Muscle of arm (tissue), 1 donor: ENCODE measurements at regions not wholly inside any gene's neighbourhood (a gene's known extent, or its start where the extent isn't known, plus 50 kb on each side); places are given as distances from the start of the nearest gene placed in this dataset.
"Not testable (repeated sequence)": the region's sequence is repeated elsewhere in the genome, so short reads cannot be mapped to it uniquely, and the experiment has no call there.

Experiments
- DNase-seq: peaks from one replicate; pipeline ENCODE4 v3.0.0-alpha.2; 2013

DNA sequence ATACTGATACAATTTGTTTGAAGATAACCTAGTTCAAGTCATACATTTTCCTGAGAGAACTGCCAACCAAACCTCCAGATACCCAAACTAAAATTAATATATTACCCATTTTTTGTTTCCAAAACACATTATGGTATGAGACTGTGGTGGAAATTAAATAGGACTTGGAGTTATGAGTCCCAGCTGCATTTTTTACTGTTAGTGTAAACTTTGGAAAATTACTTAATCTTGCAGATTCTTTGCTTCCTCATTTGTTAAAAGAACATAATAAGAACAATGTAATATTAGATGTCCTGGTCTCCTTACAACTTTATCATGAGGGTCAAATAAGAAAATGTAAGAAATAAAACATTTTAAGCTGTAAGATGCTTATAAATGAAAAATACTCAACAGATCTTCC, 98.2 kb upstream of the TRIB2 start:
- DNase-seq: no peak

DNA sequence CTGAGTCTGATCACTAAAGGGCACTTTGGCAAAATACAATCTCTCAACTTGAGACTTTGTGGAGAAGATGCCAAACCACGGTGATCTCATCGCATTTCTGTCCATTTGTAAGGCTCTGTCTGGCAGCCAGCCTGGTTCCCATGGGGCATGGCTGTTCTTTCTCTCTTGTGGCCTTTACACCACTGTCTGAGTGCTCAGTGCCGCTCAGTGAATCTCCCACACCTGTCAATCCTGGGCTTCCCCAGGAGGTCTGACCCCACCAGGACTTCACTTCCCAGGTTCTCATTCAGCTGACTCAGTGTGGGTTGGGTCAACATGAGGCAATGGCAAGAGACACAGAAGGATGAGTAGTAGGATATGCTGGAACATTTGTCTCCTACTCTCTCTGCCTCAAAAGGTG, 96.8 kb upstream of the TRIB2 start:
- DNase-seq: no peak

DNA sequence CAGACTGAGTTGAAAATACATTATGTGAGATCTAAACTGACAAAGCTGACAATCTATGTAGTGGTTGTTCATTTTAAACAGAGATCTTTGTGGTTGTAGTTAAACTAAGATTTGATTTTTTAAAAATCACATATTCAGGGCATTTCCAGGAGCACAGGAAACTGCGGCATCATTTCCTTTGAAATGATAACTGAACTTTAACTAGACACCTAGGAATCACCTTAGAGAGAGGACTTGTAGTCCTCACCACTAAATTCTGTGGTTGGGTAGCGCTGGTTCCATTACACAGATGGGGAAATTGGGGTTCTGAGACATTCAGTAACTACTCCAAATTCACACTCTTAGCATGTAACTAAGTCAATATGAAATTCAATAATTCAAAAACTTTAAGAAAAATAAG, 96.0 kb upstream of the TRIB2 start:
- no peak for DNase-seq

DNA sequence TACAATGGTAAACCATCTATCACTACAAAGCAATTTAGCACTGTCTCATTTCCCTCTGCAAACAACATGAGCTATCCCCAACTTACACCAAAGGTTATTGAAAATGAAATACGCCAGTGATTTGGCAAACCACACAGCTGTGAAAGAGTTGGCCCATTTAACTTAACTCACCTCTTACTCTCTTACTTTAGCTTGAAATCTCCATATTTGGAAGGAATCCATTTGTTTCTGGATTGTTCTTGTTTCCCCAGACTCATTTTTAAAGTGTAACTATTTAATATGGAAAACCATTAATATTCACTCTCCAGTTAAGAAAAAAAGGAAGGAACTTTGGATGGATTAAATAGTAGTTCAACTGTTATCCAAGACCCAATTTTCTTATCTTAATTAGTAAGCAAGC, 93.7 kb upstream of the TRIB2 start:
- no peak for DNase-seq

DNA sequence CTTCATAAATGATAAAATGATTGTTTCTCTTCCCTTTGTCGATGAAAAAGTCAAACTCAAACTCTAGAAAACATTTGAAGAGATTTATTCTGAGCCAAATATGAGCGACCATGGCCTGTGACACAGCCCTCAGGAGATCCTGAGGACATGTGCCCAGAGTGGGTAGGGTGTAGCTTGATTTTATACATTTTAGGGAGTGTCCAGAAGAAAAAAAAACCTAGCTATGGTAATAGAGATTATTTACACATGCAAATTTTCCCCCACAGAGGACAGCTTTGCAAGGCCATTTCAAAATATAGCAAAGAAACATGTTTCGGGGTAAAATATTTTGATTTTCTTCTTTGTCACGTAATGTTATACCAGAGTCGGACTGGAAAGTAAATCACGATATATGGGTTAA, 92.4 kb upstream of the TRIB2 start:
- DNase-seq: no peak

DNA sequence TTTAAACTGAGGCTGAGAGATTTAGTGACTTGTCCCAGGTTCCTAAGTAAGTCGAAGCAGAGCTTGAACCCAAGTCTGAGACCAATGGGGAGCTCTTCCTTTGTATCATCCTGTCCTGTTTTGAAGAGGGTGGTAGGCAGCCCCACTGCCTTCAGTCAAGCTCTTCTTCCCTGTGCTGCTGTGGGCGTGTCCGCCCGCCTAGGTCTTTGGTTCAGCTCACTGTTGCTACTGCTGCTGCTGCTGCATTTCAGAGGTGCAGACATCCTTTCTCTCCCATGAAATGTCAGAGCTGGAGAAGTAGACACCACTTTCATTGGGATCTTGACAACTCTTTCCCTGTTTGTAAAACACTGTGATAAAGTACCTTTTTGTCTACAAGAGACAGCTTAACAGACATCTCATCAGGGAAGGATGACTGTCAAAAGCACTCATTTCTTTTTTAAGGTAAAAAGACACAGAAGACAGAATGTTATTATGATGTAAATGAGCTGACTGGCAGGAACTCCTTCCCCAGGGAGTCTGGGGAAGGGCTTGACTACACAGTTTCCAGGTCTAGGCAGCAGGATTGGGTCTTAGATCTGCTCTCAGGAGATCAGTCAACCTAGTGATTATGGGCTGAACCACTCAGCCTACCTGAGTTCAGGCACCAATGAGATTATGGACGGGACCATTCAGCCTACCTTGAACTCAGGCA, 91.7 kb upstream of the TRIB2 start:
- no peak for DNase-seq

DNA sequence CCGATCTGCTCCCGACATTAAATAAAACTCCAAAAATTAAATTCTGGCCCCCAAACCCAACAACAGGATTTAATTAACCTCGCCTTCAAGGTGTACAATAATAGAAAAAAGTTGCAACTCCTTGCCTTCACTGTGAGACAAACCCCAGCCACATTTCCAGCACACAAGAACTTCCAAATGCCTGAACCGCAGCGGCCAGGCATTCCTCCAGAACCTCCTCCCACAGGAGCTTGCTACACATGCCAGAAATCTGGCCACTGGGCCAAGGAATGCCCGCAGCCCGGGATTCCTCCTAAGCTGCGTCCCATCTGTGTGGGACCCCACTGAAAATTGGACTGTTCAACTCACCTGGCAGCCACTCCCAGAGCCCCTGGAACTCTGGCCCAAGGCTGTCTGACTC, 88.2 kb upstream of the TRIB2 start:
- DNase-seq: not testable (repeated sequence)

DNA sequence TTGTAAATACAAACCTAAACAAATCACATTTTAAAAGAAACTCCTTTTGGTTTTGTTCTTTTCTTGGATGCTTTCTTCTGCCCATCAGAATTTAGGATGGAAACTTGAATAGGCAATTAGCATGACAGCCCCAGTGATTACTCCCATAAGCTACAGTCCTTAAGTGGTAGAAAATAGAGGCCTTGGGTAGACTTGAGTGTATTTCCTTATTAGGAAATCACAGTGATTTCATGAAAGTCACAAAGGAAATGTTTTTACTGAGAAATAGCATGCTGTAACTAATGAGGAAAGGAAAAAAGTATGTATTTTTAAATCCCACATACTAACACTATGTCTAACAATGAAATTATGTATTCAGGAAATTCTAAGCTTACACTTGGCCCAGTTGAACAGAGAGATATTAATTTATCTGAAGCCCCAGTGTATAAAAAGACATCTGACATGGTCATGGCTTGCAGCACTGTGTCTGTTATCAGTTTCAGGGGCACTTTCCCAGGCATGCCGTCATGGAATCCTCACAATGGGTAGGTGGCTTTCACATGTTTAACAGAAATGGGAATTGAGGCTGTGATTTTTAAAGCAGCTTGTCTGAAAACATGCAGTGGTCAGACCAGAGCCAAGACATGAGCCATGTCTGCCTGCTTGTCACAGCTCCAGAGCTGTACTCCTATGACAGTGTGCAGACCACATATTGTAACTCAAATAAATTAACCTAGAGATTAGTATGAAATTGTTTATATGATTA, 79.7 kb upstream of the TRIB2 start:
- DNase-seq: peak; percentile 29

DNA sequence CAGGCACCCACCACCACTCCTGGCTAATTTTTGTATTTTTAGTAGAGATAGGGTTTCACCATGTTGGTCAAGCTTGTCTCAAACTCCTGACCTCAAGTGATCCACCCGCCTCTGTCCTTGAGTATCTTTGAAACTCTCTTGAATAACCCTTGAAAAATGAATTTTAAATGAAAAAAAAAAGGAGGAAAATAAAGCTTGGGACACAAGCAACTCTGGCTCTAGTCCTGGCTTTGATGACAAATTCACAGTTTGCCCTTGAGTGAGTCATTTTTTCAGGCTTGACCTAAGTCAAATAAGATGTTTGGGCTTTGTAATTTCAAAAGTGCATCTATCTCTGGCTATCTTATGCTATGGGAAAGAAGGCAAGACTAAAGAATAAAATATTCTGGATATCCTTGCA, 79.0 kb upstream of the TRIB2 start:
- DNase-seq: no peak

DNA sequence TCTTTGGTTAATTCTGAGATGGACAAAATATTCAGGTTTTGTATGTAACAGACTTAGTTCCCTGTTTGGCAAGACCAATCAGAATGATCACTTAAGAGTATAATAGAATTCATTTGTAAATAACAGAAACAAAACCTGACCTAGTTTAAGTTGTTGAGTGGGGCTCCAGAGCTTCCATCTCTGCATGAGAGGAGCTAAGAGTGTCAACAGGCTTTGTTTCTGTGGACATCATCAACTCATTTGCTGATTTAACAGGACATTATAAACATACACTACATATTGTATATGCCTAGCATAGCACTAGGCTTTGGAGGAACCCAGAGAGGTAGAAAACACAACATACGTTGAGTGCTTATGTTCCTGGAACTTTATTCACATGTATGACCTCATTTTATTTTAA, 75.3 kb upstream of the TRIB2 start:
- no peak for DNase-seq

DNA sequence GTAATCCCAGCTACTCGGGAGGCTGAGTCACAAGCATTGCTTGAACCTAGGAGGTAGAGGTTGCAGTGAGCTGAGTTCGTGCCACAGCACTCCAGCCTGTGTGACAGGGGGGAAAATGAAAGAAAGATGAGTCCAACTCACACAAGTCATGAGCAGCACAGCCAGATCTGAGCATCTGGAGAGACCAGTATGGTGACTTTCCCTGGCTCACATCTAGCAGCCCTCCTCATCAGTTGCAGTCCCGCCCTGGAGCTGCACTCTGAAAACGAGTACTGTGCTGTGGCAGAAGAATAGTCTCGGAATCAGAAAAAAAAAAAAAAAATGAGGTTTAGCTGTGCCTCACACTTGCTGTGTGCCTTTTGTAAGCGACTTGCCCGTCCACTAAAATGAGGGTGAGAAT, 74.4 kb upstream of the TRIB2 start:
- no peak for DNase-seq

DNA sequence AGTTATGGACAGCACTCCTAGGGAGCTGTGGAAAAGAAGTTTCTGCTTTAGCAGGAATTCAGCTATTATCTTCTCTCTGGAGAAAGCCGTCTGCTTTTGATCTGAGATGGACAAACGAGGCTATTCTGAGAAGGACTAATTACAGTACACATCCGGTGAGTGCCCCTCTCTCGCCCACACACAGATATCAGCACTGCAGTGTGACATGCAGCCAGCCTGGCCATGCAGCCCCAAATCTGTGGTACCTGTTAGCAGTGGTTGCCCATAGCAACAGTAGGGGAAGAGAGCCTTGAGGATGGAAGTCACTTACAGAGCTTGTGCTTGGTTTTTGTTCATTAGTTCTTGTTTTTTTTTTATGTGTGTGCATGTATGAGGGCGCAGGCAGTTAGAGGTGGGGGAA, 73.9 kb upstream of the TRIB2 start:
- no peak for DNase-seq

DNA sequence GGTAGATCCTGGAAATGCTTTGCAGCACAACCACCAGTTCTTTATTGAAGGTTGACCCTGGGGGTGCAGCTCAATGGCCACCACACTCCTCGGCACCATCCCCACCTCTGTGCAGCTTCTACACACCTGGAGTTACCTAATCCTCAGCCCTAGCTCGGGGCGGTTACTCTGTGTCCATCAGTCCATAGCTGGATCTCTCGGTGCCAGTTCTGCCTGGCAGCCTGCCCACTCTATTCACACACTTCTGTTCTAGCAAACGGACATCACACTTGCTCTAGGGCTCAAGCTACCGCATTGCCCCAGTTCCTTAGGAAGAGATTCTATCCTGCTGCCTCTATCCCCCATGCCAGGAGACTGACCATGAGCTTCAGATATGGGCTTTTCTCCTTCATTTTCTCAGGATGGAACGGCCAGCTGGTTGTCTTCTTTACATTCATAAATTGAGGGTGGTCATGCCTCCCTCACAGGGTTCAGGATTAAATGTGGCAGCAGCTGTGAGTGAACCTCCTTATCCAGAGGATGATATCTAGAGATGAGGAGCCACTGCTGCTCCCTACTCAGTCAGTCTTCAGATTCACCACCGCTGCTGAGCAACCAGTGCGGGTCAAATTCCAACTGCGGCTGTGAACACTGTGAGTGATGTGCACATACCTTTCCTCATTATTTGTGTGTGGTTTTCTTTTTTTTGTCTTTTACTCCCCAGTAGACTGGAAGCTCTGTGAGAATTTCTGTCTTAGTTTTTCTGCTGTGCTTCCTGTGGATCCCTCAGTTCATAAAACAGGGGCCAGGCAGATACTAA, 66.9 kb upstream of the TRIB2 start:
- DNase-seq: no peak

DNA sequence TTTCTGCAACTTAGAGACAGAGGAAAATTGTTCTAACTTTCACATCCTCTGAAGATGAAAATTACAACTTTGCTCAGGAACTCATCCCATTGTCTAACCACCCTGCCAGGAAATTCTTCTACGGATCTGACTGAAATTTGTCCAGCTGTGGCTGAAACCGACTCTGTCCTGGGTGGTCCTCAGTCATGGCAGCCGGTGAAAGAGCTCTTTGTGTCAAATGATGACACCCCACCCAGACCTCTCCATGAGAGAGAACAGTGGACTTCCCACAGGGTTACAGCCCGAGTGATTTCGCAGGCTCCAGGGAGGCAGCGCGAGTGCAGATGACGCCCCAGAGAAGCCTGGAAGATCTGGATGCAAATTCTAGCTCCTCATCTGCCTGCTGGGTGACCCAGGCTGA, 65.1 kb upstream of the TRIB2 start:
- DNase-seq: peak; percentile 32

DNA sequence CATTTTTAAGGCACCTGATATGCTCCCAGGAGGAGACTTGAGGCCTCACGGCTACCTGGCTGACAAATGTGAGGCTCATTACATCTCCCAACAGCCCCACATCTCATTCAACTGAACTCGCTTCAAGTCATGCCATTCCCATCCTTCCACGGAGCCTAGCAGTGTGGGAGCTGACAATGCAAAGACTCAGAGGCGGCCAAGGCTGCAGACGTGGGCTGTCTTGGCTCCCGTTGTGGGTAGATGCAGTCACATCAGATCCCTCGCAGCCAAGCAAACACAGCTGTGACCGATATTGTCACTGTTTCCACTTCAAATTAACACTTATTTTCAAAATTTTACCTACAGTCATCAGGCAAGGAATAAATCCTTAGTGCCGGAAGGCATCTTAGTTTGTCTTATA, 64.0 kb upstream of the TRIB2 start:
- no peak for DNase-seq

DNA sequence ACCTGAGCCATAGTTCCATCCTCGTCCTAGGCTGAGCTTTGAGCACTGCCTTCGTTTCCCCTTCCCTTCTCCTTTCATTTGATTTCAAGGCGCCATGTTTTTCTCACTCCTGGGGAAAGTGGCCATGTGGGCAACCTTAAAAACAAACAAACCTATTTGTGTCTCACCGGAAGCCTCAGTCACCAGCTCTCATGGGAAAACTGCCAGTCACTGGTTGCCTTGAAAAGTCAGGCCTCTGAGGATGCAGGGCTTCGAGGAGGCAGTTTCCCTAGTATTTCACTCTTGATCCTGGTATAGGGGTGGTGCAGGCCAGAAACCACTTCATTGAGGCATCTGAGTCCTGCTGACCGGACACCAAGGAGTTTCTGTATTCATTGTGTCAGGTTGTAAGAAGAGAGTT, 59.2 kb upstream of the TRIB2 start:
- no peak for DNase-seq

DNA sequence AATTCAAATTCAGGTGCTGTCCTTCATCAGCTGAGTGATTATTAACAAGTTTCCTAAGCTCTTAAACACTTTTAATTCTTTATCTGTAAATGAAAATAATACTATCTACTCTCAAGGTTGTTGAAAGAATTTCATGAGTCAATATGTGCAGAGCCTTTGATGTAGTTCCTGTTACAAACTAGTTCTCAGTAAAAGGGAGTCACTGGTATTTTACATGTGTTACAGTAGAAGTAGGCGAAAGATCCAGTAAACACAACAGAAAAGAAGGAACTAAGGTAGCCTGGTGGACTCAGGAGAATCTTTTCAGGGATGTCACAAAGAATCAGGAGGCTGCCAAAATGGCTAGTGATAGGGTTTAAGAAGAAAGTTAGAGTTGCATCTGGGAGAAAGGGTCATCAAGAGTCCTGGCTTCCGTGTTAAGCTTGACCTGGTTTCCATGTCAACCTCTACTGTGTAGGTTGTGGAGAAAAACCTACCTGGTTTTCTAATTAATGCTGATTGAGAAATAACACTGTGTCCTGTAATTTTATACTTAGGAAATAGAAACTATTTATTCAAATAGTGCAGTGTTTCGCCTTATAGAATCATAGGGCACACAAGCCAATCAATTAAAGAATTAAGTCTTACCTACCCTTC, 58.3 kb upstream of the TRIB2 start:
- DNase-seq: no peak

DNA sequence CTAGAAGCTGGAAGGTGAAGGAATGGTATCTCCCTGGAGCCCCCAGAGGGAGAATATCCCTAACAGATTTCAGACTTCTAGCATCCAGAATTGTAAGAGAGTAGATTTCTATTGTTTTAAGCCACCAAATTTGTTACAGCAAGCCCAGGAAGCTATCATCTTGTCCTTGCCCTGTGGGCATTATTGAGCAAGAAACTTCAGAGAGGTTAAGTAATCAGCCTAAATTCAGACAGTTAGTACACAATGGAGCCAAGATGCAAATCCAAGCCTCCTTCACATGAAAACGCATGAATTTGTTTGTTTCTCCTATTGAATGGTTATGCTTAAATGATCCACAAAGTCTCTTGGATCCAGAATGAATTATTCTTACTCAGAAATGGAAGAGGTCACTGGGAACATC, 55.2 kb upstream of the TRIB2 start:
- DNase-seq: no peak

DNA sequence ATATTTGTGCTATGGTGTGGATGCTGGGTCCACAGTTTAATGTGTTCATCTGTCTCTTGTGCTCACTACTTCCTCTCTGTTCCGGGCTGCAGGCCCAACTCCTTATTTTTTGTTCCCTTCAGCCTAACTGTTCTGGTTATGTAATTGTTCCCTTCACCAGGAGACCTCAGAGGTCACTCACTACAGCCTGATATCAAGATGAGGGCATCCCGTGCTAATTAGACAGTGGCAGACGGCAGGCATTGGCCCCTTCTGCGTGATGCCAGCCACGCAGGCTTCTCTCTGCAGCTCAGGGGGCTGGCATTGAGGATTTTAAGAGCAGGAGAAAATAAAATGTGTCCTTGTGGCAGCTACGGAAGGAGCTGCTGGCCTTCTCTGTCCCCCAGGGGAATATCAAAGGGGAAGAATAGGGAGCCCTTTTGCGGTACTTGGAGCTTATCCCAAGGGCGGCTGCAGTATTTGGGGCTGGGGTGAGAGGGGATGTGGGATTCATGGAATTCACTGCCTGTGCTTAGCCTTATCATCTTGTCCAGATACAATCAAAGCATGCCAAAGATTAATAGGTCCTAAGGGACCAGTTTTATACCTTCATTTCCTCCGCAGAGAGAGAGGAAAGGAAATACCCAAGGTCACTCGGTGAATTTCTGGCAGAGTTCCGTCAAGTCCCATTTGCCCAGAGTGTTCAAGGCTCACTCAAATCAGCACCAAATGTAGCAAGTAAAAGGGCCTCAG, 53.3 kb upstream of the TRIB2 start:
- no peak for DNase-seq

DNA sequence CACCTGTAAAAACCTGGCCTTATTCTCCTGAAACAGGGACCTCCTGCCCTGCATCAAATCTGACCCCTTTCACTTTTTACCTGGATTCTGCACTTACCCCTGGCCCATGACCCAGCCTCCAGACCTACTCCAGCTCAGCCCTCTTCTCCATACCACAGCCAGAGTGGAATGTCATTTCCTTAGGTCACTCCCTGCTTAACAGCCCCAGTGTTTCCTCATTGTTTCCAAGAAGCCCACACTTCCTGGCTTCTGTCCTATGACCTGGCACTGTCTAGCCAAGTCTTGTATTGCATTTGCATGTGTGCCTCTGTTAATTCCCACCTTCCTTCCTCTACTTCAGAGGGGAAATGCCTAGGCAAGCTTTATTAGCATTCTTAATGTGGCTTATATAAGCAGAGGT, 51.4 kb upstream of the TRIB2 start:
- DNase-seq: no peak

DNA sequence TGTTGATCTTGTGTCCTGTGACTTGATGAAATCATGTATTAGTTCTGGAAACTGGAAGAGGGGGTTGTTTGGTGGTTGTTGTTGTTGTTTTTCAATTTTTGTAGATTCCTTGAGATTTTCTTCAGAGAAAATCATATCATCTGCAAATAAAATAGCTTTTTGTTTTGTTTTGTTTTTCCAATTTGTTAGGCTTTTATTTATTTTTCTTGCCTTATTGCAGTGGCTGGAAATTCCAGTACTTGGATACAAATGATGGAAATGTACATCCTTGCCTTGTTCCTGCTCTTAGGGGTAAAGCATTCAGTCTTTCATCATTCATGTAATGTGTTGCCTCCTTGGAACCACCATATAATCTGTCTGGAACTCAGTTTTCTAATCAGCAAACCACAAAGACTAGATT, 50.3 kb upstream of the TRIB2 start:
- DNase-seq: no peak
